Right ventricle myocardium inferior (tissue), 1 donor: ENCODE measurements at regions not wholly inside any gene's neighbourhood (a gene's known extent, or its start where the extent isn't known, plus 50 kb on each side); places are given as distances from the start of the nearest gene placed in this dataset.
"Not testable (repeated sequence)": the region's sequence is repeated elsewhere in the genome, so short reads cannot be mapped to it uniquely, and the experiment has no call there.

ENCODE experiments used
- ATAC-seq: fragments of 200-7000 bp; cut with Tn5 transposase; one replicate; pipeline ENCODE4 v1.9.1; 2020; ENCODE audit warnings: mild to moderate bottlenecking, moderate library complexity
- DNase-seq: peaks from one replicate; pipeline ENCODE4 v3.0.0; 2021; ENCODE audit errors: missing footprints
- intact Hi-C: fragments of 100-400 bp; cut with DNase I; formaldehyde crosslinking; loops from one replicate; pipeline ENCODE4 v1.11.0; 2022
- donor health status: DM: no; HTN: yes; CAD: no; lungs with severe emphysema.

DNA sequence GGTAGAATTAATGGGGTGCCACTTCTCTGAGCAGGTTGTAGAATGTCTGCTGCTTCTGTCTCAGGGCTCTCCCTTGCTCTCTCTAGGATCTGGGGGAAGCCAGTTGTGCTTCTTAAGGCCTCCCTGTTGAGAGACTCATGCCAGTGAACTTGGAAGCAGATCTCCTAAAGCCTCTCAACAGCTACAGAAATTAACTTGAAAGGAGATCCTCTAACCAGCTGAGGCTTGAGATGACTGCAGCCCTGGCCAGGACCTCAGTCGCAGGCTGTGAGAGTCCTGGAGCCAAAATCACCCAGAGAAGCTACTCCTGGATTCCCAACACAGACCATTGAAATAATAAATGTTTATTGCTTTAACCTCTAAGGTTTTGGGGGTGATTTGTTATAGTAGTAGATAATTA lies 180.2 kb upstream of the MARCKS start:
- DNase-seq (no peak), ATAC-seq (peak; percentile 30)
- intact Hi-C loops: no loop called here

DNA sequence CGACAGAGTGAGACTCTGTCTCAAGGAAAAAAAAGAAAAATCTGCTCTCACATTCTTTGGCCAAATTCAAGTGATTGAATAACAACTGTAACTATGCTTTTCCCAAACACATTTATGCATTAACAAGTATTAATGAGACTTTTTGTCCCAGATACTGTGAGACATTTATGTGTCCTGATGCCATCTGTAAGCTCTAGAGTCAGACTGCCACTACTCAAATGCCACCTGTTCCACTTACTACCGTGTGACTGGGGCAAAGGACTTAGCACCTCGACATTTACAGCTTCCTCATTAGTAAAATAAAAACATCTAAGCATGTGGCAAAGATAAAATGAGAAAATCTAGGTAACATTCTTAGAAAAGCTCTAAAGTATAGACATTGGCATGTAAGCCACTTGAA lies 178.1 kb upstream of the MARCKS start:
- ATAC-seq (no peak), DNase-seq (no peak)
- intact Hi-C loops: no loop called here

DNA sequence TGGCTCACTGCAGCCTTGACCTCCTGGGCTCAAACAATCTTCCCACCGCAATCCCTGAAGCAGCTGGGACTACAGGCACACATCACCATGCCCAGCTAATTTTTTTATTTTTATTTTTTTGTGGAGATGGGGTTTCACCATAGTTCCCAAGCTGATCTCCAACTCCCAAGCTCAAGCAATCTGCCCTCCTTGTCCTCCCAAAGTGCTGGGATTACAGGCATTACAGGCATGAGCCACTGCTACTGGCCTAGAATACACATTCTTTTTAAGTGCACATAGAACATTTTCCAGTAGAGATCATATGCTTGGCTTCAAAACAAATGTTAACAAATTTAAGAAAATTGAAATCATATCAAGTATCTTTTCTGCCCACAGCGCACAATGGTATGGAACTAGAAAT lies 176.8 kb upstream of the MARCKS start:
- intact Hi-C loops: no loop called here
- DNase-seq: no peak
- no peak for ATAC-seq

DNA sequence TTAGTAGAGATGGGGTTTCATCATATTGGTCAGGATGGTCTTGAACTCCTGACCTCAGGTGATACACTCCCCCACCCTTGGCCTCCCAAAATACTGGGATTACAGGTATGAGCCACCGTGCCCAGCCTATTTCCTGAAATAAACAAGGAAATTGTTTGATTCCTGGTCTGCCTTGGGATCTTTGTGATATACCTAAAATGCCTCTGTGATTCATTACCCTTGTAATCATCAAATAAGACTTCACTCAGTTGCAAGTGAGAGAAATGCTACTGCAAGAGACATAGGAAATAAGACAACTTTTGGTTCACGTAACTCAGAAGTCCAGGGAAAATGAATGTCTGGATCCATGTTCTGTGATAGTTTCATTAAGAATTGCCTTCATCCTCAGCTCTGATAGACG lies 173.2 kb upstream of the MARCKS start:
- intact Hi-C loops: no loop called here
- ATAC-seq (no peak), DNase-seq (no peak)

DNA sequence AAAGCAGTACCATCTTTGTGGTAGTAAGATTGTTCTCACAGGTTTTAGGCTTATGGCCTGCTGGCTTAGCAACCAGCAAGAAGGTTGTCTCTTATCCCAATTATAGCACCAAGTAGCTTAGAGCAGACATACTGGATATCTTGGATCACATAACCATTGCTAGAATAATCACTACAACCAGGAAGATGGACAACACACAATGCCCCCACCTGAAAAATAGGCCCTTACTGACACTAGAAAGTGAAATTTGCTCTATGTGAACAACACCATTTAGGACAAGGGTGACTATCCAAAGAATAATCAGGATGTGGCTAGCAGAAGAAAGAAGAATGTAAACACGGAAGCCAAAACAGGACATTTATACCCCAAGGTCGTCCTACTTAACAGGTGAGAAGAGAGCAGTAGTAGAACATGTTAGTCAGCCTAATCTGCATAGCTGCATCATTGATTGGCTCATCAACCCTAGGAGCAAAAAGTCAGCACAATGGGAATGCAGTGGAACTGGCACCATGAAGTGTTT lies 172.7 kb upstream of the MARCKS start:
- ATAC-seq (no peak), DNase-seq (no peak)
- intact Hi-C loops: no loop called here

DNA sequence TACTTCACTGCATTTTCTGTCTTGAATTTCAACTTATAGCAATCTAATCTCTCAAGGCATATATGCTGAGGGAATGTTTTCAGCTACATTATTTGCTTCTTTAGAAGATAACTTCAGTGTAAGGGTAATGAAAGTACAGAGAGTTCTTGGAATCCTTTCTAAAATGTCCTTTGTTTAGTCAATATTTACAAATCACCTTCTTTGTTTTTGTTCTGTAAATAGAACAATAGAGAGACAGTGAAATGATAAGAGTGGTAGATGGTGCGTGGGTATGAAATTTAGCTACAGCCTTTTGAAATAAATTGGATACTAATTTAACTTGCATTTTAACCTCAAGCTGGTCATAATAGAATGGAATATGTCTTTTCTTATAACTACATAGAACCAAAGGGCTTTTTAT lies 171.1 kb upstream of the MARCKS start:
- no peak for DNase-seq
- intact Hi-C loops: no loop called here
- no peak for ATAC-seq

DNA sequence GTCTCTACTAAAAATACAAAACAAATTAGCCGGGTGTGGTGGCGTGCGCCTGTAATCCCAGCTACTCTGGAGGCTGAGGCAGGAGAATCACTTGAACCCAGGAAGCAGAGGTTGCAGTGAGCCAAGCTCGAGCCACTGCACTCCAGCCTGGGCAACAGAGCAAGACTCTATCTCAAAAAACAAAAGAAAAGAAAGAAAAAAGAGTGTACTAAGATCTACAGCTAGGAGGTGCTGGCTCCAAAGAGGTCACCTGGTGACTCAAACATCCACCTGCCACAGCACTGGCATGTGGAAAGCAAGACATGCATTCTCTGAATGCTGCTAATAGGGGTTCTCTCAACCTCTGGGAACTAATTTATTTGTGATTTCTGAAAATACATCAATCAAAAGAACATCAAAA lies 167.5 kb upstream of the MARCKS start:
- intact Hi-C loops, DNase-seq, ATAC-seq: not testable (repeated sequence)

DNA sequence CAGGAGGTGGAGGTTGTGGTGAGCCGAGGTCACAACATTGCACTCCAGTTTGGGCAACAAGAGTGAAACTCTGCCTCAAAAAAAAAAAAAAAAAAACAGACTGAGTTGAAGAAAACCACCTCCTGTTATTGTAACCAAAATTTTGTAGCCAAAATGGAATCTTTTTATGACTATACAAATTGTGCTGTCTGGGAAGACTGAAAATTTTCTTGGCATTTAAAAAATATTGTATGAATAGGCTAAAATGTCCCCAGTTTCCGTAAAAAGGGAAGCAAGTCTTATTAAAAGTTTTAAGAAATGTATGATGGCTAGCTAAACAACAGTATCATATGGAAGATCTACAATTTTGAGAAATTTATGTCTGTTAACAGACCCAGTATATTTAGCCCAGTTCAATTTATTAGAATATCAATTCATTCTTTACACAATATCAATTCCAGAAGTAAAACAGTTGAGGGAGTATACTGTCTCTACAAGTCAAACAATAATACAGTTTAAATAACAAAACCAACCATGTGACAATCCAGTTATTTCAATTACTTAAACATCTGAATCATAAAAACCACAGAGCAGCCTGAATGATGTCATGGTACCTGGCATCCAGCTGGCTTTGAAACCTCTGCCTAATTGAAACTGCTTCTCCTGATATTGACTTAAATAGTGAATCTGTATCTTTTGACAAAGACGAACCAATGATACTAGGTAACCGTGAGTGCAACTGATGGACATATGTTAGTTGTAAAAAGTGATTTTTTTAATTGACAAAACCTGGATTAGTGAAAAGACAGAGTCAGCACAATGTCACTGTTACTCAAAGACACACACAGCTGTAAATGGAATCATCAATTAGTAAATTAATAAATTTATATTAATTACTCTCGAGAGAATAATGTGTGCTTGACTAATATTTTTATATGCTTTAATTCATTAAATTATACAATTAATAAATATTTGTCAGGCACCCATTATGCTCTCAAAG lies 166.6 kb upstream of the MARCKS start:
- intact Hi-C loops: no loop called here
- DNase-seq (no peak), ATAC-seq (no peak)

DNA sequence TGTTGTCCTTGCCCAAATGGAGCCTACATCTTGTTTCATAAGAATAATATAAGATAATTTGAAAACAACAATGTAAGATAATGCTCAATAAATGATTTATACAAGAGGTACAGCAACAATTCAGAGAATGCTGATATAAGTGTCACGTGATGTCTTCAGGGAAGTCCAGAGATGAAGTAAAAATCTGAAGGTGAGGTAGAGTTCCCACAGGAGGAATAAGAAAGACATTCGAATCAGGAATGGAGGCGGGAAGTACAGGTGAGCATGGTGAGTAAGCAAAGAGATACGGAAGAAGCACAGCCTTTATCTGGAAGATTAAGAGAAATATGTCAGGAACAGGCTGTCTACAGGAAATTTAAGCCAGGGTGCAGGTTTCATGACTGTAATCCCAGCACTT lies 165.9 kb upstream of the MARCKS start:
- DNase-seq (no peak), ATAC-seq (no peak)
- intact Hi-C loops: no loop called here

DNA sequence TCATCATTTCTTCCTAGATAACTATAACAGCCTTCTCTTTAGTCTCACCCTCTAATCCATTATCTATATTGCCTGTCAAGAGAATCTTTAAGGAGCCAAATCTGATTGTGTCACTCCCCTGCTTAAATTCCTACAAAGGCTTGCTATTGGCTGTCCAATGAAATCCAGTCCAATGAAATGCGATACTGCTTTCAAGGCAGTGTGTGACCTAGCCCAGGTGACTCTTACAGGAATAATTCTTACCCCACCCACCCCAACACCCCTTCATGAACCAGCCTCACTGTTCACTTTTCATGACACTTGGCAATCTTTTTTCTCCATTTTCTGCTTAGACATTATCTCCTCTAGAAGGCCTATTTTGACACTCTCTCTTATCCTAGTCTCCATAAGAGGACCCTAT lies 163.3 kb upstream of the MARCKS start:
- DNase-seq: no peak
- no peak for ATAC-seq
- intact Hi-C loops: no loop called here

DNA sequence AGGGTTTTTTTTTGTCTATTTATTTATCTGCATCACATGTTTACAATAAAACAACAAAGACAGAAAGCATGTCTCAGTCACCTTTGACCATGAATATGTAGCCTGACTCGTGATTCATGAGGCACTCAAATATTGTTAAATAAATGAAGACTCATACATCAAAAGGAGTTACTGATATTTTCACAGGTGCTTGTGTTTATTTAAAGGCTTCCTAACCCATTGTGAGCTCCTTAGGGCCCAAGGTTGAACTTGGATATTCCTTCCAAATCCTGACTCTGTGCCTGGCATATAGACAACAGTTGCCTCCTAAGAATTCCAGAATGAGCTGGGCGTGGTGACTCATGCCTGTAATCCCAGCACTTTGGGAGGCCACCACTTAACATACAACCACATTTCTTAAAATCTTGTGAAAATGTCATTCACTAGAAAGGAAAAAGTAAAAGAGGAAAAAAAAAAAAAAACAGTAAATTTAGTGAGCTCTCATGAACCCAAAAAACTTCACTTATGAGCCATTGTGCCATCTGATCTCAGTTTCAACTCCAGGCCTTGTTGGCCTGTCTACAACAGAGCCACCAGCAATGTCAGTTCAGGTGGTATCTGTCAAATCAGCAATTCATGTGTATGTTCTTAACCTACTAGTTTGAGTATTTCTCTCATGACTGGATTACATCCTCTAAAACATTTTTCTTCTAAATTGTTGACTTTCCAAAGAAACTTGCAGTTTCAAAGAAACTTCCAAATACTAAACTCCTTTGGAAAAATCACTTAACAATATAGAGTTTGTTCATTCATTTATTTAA lies 162.7 kb upstream of the MARCKS start:
- ATAC-seq (no peak), DNase-seq (no peak)
- intact Hi-C loops: no loop called here

DNA sequence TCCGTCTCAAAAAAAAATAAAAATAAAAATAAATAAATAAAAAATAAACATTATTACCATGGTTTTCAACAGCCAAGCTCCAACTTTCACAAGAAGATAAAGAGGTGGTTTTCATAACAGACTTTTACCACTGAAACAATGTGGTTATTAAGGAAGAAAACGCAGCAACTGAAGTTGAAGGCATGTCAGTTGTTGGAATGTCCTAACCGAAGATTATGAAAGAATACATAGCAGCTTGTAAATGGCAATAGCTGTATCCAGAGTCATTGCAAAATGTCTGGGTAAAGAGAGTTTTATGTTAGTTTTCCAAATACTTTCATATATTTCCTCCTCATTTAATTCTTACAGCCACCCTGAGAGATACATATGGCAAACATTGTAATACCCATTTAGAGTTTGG lies 161.6 kb upstream of the MARCKS start:
- ATAC-seq: peak; percentile 48
- no peak for DNase-seq
- intact Hi-C loops: no loop called here

DNA sequence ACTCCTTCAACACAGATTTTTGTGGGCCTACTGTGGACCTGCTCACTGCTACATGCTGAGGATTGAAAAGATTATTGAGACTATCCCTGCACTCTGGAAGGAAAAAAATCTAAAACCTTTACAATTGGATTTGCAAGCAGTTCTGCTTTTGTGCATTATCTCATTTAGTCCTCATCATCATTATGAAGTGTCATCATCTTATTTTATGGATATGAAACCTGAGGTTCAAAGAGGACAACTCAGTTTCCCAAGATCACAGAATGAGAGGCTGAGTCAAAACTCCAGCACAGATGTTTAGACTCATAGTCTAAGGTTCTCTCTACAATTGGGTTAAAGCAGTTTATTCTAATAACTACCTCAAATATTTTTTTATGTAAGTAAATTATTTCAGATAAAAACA lies 160.2 kb upstream of the MARCKS start:
- DNase-seq: no peak
- no peak for ATAC-seq
- intact Hi-C loops: no loop called here

DNA sequence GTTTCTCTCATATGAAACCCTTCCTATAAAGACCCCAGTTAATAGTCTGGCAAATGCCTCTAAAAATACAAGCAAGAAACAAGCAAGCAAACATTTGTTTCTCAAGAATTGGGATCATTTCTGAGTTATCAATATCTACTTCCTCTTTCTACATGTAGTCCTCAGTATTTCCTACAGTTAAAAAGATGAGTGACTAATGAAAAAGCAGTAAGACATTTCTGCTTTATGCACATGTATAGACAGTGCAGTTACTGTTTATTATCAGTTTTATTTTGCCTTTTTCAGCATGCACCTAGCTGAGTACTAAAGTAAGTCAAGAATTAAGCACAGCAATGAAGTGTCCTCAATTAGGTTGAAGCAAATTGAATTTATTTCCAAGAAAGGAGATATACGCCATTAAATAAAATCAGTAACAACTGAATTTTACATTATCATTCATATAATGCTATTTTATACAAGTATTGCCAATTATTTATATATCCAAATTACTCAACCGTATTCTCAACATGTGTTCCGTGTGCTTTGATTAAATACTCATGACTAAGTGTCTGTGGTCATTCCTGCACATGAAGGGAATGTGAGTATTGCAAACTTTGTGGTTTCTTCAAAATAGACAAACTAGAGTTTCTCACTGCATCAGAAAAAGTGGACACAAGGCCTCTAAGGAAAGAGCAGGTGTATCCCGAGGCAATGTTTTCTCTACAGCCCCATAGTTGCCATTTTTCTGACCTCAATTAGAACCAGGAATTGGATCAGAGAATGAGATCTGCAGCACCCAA lies 159.3 kb upstream of the MARCKS start:
- no peak for ATAC-seq
- intact Hi-C loops: no loop called here
- no peak for DNase-seq

DNA sequence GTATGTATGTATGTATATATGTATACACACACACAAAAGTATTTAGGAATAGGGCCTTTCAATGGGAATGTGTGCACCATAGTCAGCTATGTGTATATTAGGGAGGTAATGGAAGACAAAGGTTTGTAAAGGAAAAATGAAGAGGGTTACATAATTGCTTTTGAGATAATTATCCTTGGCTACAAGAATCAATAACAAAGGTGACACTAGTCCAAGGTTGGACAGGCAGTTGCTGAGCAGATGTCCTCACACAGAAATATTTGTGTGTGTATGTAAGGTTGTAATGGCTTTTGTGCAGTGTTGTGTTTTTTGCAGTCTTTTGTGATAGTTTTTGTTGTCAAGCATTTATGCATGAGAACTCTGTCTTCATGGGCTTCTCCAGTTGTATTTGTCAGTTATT lies 157.9 kb upstream of the MARCKS start:
- intact Hi-C loops: no loop called here
- ATAC-seq (no peak), DNase-seq (no peak)

DNA sequence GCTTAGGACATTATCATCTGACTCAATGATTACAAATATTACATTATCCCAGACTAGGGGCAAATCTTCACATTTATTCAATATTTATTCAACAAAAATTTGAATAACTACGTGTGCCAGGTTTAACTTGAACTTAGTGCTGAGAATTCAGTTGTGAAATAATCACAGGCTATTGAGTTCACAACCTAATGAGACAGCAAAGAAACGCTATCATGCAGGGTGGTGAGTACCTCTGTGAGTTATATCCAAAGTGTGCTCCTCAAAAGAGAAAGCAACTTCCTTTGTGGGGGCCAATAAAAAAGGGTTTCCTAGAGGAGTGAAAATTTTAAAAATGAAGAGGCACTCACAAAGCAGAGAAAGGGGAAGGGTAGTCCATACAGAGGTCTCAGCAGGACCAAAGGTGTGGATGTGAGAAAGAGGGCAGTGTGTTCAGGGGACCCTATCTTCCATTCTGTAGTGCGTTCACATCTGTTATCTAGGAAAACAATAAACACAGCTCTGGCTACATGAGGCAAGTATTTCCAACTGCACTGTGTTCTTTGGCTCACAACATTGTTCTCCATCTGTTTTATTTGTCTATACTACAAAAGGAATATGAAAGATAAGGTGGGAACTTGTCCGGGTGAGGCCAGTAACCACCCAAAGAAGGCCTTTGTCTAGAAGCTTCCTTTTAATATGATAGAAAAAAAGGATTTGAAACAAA lies 155.4 kb upstream of the MARCKS start:
- no peak for DNase-seq
- intact Hi-C loops: no loop called here
- no peak for ATAC-seq

DNA sequence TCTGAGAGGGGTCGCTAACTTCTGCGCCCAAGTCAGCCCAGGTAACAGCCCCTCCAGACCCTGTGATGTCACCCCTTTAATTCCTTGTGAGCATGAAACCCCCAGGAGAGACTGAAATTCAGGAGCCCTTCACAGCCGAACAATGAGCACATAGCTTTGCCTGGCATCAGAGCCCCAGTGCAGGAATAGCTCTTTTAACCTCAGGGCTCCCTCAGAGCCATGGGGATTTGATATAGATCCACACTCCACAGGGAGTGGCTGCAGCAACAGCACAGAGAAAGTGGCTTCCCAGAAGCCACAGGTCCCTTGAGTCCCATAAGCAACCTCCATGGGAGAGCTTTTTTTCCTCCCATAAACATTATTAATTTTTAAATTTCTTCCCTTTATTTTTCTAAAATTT lies 150.0 kb upstream of the MARCKS start:
- ATAC-seq (no peak), DNase-seq (no peak)
- intact Hi-C loops: no loop called here

DNA sequence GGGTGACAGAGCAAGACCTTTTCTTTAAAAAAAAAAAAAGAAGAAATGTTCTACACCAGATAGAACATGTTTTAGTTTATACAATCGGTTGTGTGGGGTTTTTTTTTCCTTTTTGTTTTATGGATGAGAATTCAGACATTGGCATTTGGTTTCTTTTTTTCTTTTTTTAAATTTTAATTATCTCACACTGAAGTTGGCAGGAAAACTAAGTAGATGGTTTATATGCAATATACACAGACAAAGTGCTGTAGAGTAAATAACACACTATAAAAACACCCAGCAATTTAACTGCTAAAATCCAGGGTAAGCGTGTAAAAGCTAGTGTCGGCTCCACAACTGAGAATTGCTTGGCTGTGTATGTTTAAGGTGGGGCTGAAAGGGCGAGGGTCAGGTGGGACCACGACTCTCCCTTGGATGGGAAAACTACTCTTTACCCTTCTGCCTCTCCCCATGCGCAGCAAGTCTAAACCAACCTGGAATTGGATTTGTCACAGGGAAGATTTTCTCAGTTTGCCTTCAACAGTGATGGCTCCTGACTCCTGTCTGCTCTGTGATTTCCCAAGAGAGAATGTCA lies 147.1 kb upstream of the MARCKS start:
- ATAC-seq: no peak
- no peak for DNase-seq
- intact Hi-C loops: no loop called here
